Loucy (cell line): ENCODE measurements at regions not wholly inside any gene's neighbourhood (a gene's known extent, or its start where the extent isn't known, plus 50 kb on each side); places are given as distances from the start of the nearest gene placed in this dataset.

Experiments used
- EZH2phosphoT487 ChIP-seq: fragments of 200-600 bp; IDR thresholded peaks from 2 replicates; pipeline ENCODE4 v1.6.1; 2018; ENCODE audit warnings: antibody characterized with exemption, mild to moderate bottlenecking, moderate library complexity, borderline replicate concordance
- TF ChIP-seq, protein P1 (sequence below): fragments of 200-600 bp; sonication (generic); conservative IDR thresholded peaks from 2 replicates; pipeline ENCODE4 v1.5.1; 2014; ENCODE audit warnings: mild to moderate bottlenecking, antibody characterized with exemption, low read length

DNA sequence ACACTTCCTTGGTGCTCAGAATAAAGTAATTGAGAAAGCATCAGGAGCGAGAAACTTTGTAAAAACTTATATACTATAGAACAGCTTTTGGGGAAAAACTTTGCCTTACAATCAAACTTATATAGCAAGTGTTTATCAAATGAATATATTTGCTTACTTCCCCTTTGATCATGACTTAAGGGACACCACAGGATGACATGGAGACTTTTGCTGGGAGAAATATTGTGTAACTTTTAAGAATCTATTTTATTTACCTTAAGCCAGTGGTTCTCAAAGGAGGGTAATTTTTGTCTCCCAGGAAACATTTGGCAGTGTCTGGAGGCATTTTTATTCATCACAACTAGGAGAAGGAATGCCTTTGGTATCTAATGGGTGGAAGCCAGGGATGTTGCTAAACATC, 173.8 kb upstream of the HABP2 start:
- TF ChIP-seq, protein P1, sequence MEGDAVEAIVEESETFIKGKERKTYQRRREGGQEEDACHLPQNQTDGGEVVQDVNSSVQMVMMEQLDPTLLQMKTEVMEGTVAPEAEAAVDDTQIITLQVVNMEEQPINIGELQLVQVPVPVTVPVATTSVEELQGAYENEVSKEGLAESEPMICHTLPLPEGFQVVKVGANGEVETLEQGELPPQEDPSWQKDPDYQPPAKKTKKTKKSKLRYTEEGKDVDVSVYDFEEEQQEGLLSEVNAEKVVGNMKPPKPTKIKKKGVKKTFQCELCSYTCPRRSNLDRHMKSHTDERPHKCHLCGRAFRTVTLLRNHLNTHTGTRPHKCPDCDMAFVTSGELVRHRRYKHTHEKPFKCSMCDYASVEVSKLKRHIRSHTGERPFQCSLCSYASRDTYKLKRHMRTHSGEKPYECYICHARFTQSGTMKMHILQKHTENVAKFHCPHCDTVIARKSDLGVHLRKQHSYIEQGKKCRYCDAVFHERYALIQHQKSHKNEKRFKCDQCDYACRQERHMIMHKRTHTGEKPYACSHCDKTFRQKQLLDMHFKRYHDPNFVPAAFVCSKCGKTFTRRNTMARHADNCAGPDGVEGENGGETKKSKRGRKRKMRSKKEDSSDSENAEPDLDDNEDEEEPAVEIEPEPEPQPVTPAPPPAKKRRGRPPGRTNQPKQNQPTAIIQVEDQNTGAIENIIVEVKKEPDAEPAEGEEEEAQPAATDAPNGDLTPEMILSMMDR = no peak
- TF ChIP-seq EZH2phosphoT487 = no peak
